Left colon (tissue), 2 donors: ENCODE measurements at regions not wholly inside any gene's neighbourhood (a gene's known extent, or its start where the extent isn't known, plus 50 kb on each side); places are given as distances from the start of the nearest gene placed in this dataset.
A peak's percentile ranks its signal among the peaks of the same experiment; 100 is the strongest.
"Not testable (repeated sequence)": the region's sequence is repeated elsewhere in the genome, so short reads cannot be mapped to it uniquely, and the experiment has no call there.

Source experiments
- ATAC-seq: fragments of 200-7000 bp; cut with Tn5 transposase; one replicate; pipeline ENCODE4 v1.9.1; 2020; ENCODE audit warnings: mild to moderate bottlenecking, moderate library complexity
- DNase-seq, 2 donors: peaks; one replicate each; pipeline ENCODE4 v3.0.0-alpha.2; 2020
- intact Hi-C, 2 donors: fragments of 100-400 bp; cut with DNase I in 1 of 2; cut with micrococcal nuclease in 1 of 2; formaldehyde crosslinking; loops; one replicate each; pipeline versions ENCODE4 v1.11.2 to v1.14.0; 2022; cut with DNase I, micrococcal nuclease
- donor health status: DM: no; HTN: no; CAD: no.
- donor health status: DM: yes; HTN: yes; CAD: no.

- intact Hi-C loops: no loop called here
- ATAC-seq (no peak), DNase-seq (no peak)
Measured at GRCh38 chr18:44280479-44280878, 400.2 kb upstream of the SETBP1 start.

GRCh38 chr18:44286049-44286448 is 394.6 kb upstream of the SETBP1 start:
- DNase-seq (no peak), ATAC-seq (no peak)
- intact Hi-C loops: no loop called here

- ATAC-seq (no peak), DNase-seq (no peak)
- intact Hi-C loops: no loop called here
Measured at GRCh38 chr18:44290366-44290977, 390.2 kb upstream of the SETBP1 start.

GRCh38 chr18:44298566-44298965 is 382.1 kb upstream of the SETBP1 start:
- no peak for DNase-seq
- ATAC-seq: no peak
- intact Hi-C loops: no loop called here

GRCh38 chr18:44309185-44309584 is 371.5 kb upstream of the SETBP1 start:
- DNase-seq (no peak), ATAC-seq (no peak)
- intact Hi-C loops: no loop called here

GRCh38 chr18:44320619-44321460 is 359.8 kb upstream of the SETBP1 start:
- no peak for ATAC-seq
- intact Hi-C loops: no loop called here
- no peak for DNase-seq

- intact Hi-C loops: no loop called here
- DNase-seq (no peak), ATAC-seq (no peak)
Measured at GRCh38 chr18:44321868-44322590, 358.7 kb upstream of the SETBP1 start.

DNA sequence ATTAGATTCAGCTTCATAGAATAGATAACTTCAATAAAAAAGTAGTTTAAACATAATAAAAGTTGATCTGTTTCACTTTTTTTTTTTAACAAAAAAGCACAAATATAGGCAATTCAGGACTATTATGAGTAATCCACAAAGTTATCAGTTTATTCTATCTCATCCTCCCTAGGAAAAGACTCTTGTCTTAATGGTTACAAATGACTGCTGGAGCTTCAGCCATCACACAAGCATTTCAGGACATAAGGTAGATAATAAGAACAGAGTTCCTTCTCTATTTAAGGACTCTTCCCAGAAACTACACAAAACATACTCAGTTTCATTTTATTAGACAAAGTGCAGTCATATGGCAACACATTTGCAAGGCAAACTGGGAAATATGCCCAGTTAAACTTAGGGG is 357.6 kb upstream of the SETBP1 start:
- ATAC-seq: no peak
- DNase-seq: no peak
- intact Hi-C loops: no loop called here

- intact Hi-C loops: no loop called here
- no peak for ATAC-seq
- DNase-seq: no peak
Measured at GRCh38 chr18:44324361-44324760, 356.3 kb upstream of the SETBP1 start.

DNA sequence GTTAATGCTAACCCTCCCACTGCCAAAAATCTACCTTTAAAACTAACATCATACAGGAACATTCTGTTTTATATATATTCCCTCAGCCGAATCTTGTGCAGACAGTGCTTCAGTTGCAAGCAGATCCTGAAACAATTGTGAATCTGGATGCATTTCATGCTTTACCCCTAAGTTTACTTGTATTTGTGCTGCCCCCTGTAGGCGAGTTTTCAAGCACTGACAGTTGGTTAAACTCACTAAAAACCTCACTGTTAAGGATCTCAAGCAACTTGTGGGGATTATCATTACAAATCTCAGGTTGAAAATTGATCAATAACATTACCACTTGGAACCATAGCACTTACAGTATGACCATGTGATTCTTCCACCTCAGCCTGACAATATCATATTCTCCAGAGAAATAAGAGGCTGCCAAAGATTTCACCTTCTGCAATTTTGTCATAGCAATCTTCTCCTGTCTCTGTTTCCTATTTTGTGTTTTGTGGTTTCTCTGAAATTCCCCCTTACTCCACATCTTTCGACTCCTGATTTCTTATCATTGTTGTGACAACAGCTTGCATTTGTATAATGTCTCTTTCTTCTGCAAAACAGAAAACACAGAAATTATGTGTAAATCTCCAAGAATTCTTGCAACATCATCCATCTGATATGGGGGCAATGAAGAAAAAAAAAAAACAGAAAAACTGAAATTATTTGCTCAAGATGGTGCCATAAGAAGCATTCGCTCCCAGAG is 354.6 kb upstream of the SETBP1 start:
- ATAC-seq (peak; percentile 68), DNase-seq (peak; percentile 29 to 87)
- intact Hi-C loops: no loop called here

- no peak for DNase-seq
- intact Hi-C loops: no loop called here
- no peak for ATAC-seq
Measured at GRCh38 chr18:44331656-44332570, 348.8 kb upstream of the SETBP1 start.

GRCh38 chr18:44341759-44342158 is 338.9 kb upstream of the SETBP1 start:
- no peak for DNase-seq
- no peak for ATAC-seq
- intact Hi-C loops: no loop called here

GRCh38 chr18:44342162-44342561 is 338.5 kb upstream of the SETBP1 start:
- ATAC-seq (no peak), DNase-seq (no peak)
- intact Hi-C loops: no loop called here

DNA sequence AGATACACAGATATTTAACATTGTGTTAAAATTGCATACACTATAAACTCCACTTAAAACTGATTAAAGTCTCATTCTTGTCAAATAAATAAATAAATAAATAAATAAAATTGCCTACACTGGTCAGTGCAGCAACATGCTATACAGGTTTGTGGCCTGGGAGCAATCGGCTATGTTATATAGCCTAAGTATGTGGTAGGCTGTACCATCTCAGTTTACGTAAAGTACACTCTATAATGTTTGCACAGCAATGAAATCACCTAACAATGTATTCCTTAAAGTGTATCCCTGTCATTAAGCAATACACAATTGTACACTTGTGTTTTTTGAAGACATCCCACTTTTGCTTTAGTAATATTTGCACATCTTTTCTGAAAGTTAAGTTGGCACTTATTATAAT is 337.7 kb upstream of the SETBP1 start:
- no peak for DNase-seq
- peak; percentile 80 for ATAC-seq
- intact Hi-C loops: no loop called here

DNA sequence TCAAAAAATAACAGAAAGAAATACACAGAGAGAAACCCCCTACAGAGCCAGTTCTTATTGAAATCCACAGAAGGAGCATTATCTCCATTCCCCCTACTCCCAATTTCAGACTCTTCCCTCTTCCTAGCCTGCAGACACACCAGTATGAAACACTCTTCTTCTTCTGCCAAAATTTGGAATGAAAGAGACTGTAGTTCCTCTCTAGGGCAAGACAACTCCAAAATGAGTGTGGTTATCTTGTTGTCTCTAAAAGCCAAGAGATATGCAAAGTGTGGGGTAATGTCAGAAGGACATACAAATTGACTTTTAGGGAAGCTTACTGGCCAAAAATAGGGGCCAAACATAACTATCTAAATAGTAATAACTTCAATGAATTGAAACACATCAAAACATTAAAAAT is 337.1 kb upstream of the SETBP1 start:
- ATAC-seq (no peak), DNase-seq (no peak)
- intact Hi-C loops: no loop called here

DNA sequence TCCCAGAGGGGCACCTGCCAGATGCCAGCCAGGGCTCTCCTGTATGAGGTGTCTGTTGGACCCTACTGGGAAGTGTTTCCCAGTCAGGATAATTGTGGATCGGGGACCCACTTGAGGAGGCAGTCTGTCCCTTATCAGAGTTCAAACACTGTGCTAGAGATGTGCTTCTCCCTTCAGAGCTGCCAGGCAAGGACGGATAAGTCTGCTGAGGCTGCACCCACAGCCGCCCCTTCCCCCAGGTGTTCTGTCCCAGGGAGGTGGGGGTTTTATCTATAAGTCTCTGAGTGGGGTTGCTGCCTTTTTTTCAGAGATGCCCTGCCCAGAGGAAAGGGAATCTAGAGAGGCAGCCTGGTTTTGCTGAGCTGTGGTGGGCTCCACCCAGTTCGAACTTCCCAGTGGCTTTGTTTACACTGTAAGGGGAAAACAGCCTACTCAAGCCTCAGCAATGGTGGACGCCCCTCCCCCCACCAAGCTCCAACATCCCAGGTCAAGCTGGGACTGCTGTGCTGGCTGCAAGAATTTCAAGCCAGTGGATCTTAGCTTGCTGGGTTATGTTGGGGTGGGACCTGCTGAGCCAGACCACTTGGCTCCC is 324.0 kb upstream of the SETBP1 start:
- DNase-seq (no peak), ATAC-seq (no peak)
- intact Hi-C loops: no loop called here

GRCh38 chr18:44358402-44358801 is 322.3 kb upstream of the SETBP1 start:
- no peak for ATAC-seq
- no peak for DNase-seq
- intact Hi-C loops: no loop called here

GRCh38 chr18:44359741-44360140 is 320.9 kb upstream of the SETBP1 start:
- intact Hi-C loops, DNase-seq, ATAC-seq: not testable (repeated sequence)
